Epithelial cell of prostate (primary cell): ENCODE measurements at regions not wholly inside any gene's neighbourhood (a gene's known extent, or its start where the extent isn't known, plus 50 kb on each side); places are given as distances from the start of the nearest gene placed in this dataset.
A peak's percentile ranks its signal among the peaks of the same experiment; 100 is the strongest.
"Not testable (repeated sequence)": the region's sequence is repeated elsewhere in the genome, so short reads cannot be mapped to it uniquely, and the experiment has no call there.

ENCODE experiments used
- DNase-seq: peaks from one replicate; pipeline ENCODE4 v3.0.0-alpha.2; 2011; ENCODE audit warnings: low read depth, low spot score
- H3K27ac ChIP-seq: fragments of 450-650 bp; 2 replicates; pipeline ENCODE4 v1.5.1; 2017; ENCODE audit warnings: mild to moderate bottlenecking

GRCh38 chr6:15754706-15755079 is 91.9 kb upstream of the DTNBP1 start:
- DNase-seq, result no peak
- H3K27ac ChIP-seq, result no peak overlapping the region

- no peak overlapping the region for H3K27ac ChIP-seq
- no peak for DNase-seq
These were observed 91.3 kb upstream of the DTNBP1 start for GRCh38 chr6:15754035-15754705.

GRCh38 chr6:15752820-15753219 is 90.0 kb upstream of the DTNBP1 start:
- no peak overlapping the region for H3K27ac ChIP-seq
- DNase-seq, result no peak

- no peak overlapping the region for H3K27ac ChIP-seq
- DNase-seq, result no peak
These were observed 89.0 kb upstream of the DTNBP1 start for GRCh38 chr6:15751721-15752350.

- DNase-seq, result no peak
- H3K27ac ChIP-seq, result no peak overlapping the region
These were observed 85.5 kb upstream of the DTNBP1 start for GRCh38 chr6:15748341-15748740.

- H3K27ac ChIP-seq, result no peak overlapping the region
- no peak for DNase-seq
These were observed 84.6 kb upstream of the DTNBP1 start for GRCh38 chr6:15747354-15747883.

GRCh38 chr6:15745781-15746180 is 83.0 kb upstream of the DTNBP1 start:
- H3K27ac ChIP-seq, result no peak overlapping the region
- no peak for DNase-seq

GRCh38 chr6:15744818-15745402 is 82.1 kb upstream of the DTNBP1 start:
- H3K27ac ChIP-seq, result no peak overlapping the region
- no peak for DNase-seq

GRCh38 chr6:15742013-15742412 is 79.2 kb upstream of the DTNBP1 start:
- H3K27ac ChIP-seq, DNase-seq: not testable (repeated sequence)

- H3K27ac ChIP-seq, result no peak overlapping the region
- DNase-seq, result no peak
These were observed 78.6 kb upstream of the DTNBP1 start for GRCh38 chr6:15741405-15741804.

GRCh38 chr6:15739867-15740266 is 77.0 kb upstream of the DTNBP1 start:
- no peak for DNase-seq
- no peak overlapping the region for H3K27ac ChIP-seq

- H3K27ac ChIP-seq, result no peak overlapping the region
- DNase-seq, result no peak
These were observed 76.5 kb upstream of the DTNBP1 start for GRCh38 chr6:15739353-15739752.

- H3K27ac ChIP-seq, DNase-seq: not testable (repeated sequence)
These were observed 75.4 kb upstream of the DTNBP1 start for GRCh38 chr6:15738195-15738594.

- DNase-seq, result no peak
- H3K27ac ChIP-seq, result peak overlapping the region; percentile 5
These were observed 73.5 kb upstream of the DTNBP1 start for GRCh38 chr6:15736297-15736696.

- DNase-seq, result no peak
- peak overlapping the region; percentile 5 for H3K27ac ChIP-seq
These were observed 72.9 kb upstream of the DTNBP1 start for GRCh38 chr6:15735567-15736265.

GRCh38 chr6:15734118-15734897 is 71.5 kb upstream of the DTNBP1 start:
- H3K27ac ChIP-seq, result no peak overlapping the region
- DNase-seq, result no peak

GRCh38 chr6:15730922-15731321 is 68.1 kb upstream of the DTNBP1 start:
- no peak for DNase-seq
- no peak overlapping the region for H3K27ac ChIP-seq

- no peak overlapping the region for H3K27ac ChIP-seq
- DNase-seq, result no peak
These were observed 67.6 kb upstream of the DTNBP1 start for GRCh38 chr6:15730442-15730841.

GRCh38 chr6:15722731-15723130 is 59.9 kb upstream of the DTNBP1 start:
- no peak overlapping the region for H3K27ac ChIP-seq
- DNase-seq, result no peak

- no peak overlapping the region for H3K27ac ChIP-seq
- DNase-seq, result no peak
These were observed 54.1 kb upstream of the DTNBP1 start for GRCh38 chr6:15716889-15717288.
